ENCODE measurements at regions not wholly inside any gene's neighbourhood (a gene's known extent, or its start where the extent isn't known, plus 50 kb on each side); places are given as distances from the start of the nearest gene placed in this dataset.
A peak's percentile ranks its signal among the peaks of the same experiment; 100 is the strongest.

DNA sequence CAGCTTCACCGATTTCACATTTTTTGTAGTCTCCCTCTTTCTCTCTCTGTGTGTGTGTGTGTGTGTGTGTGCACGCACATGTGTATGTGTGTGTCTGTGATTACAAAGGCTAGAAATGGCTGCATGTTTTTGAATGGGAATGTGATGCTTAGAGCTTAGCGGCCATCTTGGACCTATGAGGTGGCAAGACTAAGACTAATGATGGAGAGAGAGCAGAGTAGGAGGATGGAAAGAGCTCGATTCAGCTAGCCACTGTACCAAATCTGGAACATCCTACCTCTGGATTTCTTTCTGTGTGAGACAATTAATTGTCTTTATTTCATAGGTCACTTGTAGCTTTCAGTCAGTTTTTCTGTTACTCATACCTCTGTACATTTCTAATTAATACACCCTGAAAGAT lies 205.1 kb downstream of the PCSK1 start:
- H3K4me3 ChIP-seq (ENCODE audit: low read depth, low read length): no peak overlapping the region
- TF ChIP-seq, protein P1, sequence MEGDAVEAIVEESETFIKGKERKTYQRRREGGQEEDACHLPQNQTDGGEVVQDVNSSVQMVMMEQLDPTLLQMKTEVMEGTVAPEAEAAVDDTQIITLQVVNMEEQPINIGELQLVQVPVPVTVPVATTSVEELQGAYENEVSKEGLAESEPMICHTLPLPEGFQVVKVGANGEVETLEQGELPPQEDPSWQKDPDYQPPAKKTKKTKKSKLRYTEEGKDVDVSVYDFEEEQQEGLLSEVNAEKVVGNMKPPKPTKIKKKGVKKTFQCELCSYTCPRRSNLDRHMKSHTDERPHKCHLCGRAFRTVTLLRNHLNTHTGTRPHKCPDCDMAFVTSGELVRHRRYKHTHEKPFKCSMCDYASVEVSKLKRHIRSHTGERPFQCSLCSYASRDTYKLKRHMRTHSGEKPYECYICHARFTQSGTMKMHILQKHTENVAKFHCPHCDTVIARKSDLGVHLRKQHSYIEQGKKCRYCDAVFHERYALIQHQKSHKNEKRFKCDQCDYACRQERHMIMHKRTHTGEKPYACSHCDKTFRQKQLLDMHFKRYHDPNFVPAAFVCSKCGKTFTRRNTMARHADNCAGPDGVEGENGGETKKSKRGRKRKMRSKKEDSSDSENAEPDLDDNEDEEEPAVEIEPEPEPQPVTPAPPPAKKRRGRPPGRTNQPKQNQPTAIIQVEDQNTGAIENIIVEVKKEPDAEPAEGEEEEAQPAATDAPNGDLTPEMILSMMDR (conservative IDR thresholded peaks at IDR 0.05; ENCODE audit: low read depth, low read length): no peak
- DNase-seq (ENCODE audit: low read depth): no peak

- DNase-seq (ENCODE audit: low read depth): no peak
- TF ChIP-seq, protein P1 (conservative IDR thresholded peaks at IDR 0.05; ENCODE audit: low read depth, low read length): no peak
- no peak overlapping the region for H3K4me3 ChIP-seq (ENCODE audit: low read depth, low read length)
Observed at GRCh38 chr5:96226941-96227552, 206.0 kb downstream of the PCSK1 start.

DNA sequence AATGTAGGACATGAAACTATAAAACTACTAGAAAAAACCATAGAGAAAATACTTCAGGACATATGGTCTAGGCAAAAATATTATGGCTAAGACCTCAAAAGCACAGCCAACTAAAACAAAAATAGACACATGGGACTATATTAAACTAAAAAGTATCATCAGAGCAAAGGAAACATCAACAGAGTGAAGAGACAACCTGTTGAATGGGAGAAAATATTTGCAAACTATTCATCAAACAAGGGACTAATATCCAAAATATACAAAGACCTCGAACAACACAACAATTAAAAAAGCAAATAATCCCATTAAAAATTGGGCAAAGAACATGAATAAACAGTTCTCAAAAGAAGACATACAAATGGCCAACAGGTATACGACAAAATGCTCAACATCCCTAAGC lies 210.9 kb downstream of the PCSK1 start:
- no peak for DNase-seq (ENCODE audit: low read depth)
- TF ChIP-seq, protein P1 (conservative IDR thresholded peaks at IDR 0.05; ENCODE audit: low read depth, low read length): no peak
- no peak overlapping the region for H3K4me3 ChIP-seq (ENCODE audit: low read depth, low read length)

- H3K4me3 ChIP-seq (ENCODE audit: low read depth, low read length): no peak overlapping the region
- DNase-seq (ENCODE audit: low read depth): no peak
- TF ChIP-seq, protein P1 (conservative IDR thresholded peaks at IDR 0.05; ENCODE audit: low read depth, low read length): no peak
Observed at GRCh38 chr5:96220610-96221390, 212.2 kb downstream of the PCSK1 start.

DNA sequence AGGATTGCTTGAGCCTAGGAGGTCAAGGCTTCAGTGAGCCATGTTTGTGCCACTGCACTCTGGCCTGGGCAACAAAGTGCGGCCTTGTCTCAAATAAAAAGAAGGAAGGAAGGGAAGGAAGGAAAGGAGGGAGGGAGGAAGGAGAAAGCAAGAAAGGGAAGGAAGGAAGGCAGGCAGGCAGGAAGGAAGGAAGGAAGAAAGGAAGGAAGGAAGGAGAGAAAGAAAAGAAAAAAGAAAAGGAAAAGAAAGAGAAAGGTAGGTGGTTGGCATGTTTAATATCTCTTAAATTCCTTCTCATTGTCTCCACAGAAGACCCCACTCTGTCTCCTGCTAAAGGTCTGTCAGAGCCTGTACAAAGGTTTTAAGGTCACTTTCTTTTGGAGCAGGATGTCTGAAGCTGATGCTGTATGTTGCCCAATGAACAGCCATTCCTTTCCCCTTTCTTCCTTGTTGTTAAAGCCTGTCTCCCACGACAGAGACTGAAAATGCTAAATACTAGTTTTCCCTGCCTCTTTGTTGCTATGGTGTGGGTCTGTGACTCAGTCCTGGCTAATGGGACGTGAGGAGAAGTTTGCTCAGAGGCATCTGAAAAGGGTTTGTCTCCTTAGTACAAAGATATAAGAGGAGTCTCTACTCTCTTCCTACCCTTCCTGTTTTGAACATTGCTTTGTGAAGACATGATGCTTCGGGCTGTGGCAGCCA lies 213.3 kb downstream of the PCSK1 start:
- no peak overlapping the region for H3K4me3 ChIP-seq (ENCODE audit: low read depth, low read length)
- DNase-seq (ENCODE audit: low read depth): peak; percentile 59
- TF ChIP-seq, protein P1 (conservative IDR thresholded peaks at IDR 0.05; ENCODE audit: low read depth, low read length): no peak

GRCh38 chr5:96218653-96219052 lies 214.4 kb downstream of the PCSK1 start:
- TF ChIP-seq, protein P1 (conservative IDR thresholded peaks at IDR 0.05; ENCODE audit: low read depth, low read length): no peak
- H3K4me3 ChIP-seq (ENCODE audit: low read depth, low read length): no peak overlapping the region
- no peak for DNase-seq (ENCODE audit: low read depth)

All from epithelial cell of proximal tubule (primary cell).